ENCODE measurements at regions not wholly inside any gene's neighbourhood (a gene's known extent, or its start where the extent isn't known, plus 50 kb on each side); places are given as distances from the start of the nearest gene placed in this dataset.

- no peak for TF ChIP-seq POLR2A (IDR thresholded peaks at IDR 0.05; ENCODE audit: low read depth, low read length)
- no peak for TF ChIP-seq POLR2AphosphoS5 (IDR thresholded peaks at IDR 0.05; ENCODE audit: low read depth, low read length)
Measured at GRCh38 chr16:55192734-55193133, 131.3 kb upstream of the IRX6 start.

All from GM12892 (cell line).